GM18520 (cell line): ENCODE measurements at regions not wholly inside any gene's neighbourhood (a gene's known extent, or its start where the extent isn't known, plus 50 kb on each side); places are given as distances from the start of the nearest gene placed in this dataset.
A peak's percentile ranks its signal among the peaks of the same experiment; 100 is the strongest.

Experiments
- ATAC-seq: cut with Tn5 transposase; IDR thresholded peaks from one replicate; pipeline ENCODE4 v1.9.1; 2021; ENCODE audit not compliant: unreplicated experiment

- ATAC-seq, result no peak
These were observed 93.0 kb downstream of the PPP1R3A start for GRCh38 chr7:113825832-113826231.

- ATAC-seq, result no peak
These were observed 94.5 kb downstream of the PPP1R3A start for GRCh38 chr7:113824117-113824823.

- ATAC-seq, result no peak
These were observed 99.3 kb downstream of the PPP1R3A start for GRCh38 chr7:113819474-113819873.

- ATAC-seq, result no peak
These were observed 102.2 kb downstream of the PPP1R3A start for GRCh38 chr7:113816639-113817038.

GRCh38 chr7:113813471-113813870, 105.3 kb downstream of the PPP1R3A start:
- ATAC-seq, result no peak

GRCh38 chr7:113812591-113813255, 106.1 kb downstream of the PPP1R3A start:
- no peak for ATAC-seq

- no peak for ATAC-seq
These were observed 108.6 kb downstream of the PPP1R3A start for GRCh38 chr7:113810080-113810744.

GRCh38 chr7:113809581-113809980, 109.2 kb downstream of the PPP1R3A start:
- ATAC-seq, result no peak

GRCh38 chr7:113806633-113807327, 112.0 kb downstream of the PPP1R3A start:
- no peak for ATAC-seq

- ATAC-seq, result no peak
These were observed 112.8 kb downstream of the PPP1R3A start for GRCh38 chr7:113805976-113806375.

GRCh38 chr7:113804475-113805095, 114.2 kb downstream of the PPP1R3A start:
- ATAC-seq, result no peak

GRCh38 chr7:113801751-113802150, 117.1 kb downstream of the PPP1R3A start:
- ATAC-seq, result no peak

GRCh38 chr7:113800826-113801225, 118.0 kb downstream of the PPP1R3A start:
- no peak for ATAC-seq

GRCh38 chr7:113799896-113800295, 118.9 kb downstream of the PPP1R3A start:
- ATAC-seq, result peak; percentile 100

GRCh38 chr7:113797420-113798010, 121.3 kb downstream of the PPP1R3A start:
- ATAC-seq, result no peak

- no peak for ATAC-seq
These were observed 122.3 kb downstream of the PPP1R3A start for GRCh38 chr7:113796557-113796956.

- no peak for ATAC-seq
These were observed 124.2 kb downstream of the PPP1R3A start for GRCh38 chr7:113794573-113794972.

- no peak for ATAC-seq
These were observed 125.6 kb downstream of the PPP1R3A start for GRCh38 chr7:113793171-113793570.

- ATAC-seq, result no peak
These were observed 128.8 kb downstream of the PPP1R3A start for GRCh38 chr7:113790025-113790424.

GRCh38 chr7:113787106-113787505, 131.7 kb downstream of the PPP1R3A start:
- ATAC-seq, result no peak

GRCh38 chr7:113784956-113785355, 133.9 kb downstream of the PPP1R3A start:
- no peak for ATAC-seq
